Dermis blood vessel endothelial cell (primary cell): ENCODE measurements at regions not wholly inside any gene's neighbourhood (a gene's known extent, or its start where the extent isn't known, plus 50 kb on each side); places are given as distances from the start of the nearest gene placed in this dataset.

Experiments
- DNase-seq: peaks from one replicate; pipeline ENCODE4 v3.0.0; 2010

DNA sequence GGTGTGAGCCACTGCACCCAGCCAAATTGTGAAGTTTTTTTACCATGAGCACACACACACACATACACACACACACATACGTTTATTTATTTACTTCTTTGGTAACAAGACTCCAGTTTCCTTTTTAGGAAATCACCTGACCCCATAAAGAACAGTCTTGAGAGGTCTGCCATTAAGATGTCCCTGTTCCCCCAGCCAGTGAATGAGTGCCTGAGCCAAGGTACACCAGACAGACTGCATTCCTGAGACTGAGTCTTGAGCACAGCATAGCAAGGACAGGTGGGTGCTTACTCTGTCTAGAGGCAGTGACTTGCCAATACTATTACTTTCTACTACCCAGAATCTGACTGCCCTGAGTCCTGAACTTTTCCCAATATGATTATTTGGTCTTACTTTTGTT, 167.2 kb upstream of the SATB2 start:
- no peak for DNase-seq

DNA sequence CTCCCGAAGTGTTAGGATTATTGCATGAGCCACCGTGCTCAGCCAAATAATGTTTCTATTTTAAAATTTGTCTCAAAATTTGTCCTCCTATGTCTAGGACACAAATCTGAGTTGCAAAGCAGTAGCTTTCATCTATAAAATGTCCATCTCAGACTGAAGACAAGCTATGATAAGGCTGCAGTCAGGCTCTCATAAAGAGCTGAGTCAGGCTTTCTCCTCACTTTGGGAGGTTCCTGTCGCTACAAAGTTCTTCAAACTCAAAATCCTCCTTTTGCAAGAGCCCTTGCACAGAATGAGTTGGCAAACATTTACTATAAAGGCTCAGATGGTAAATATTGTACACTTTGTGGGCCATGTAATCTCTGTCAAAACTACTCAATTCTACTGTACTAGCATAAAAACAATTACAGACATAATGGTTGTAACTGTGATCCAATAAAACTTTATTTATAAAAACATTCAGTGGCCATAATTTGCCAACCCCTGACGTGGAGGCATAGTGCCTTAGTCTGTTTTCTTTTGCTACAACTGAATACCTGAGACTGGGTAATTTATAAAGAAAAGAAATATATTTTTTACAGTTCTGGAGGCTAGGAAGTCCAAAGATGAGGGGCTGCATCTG, 154.9 kb upstream of the SATB2 start:
- DNase-seq = no peak

DNA sequence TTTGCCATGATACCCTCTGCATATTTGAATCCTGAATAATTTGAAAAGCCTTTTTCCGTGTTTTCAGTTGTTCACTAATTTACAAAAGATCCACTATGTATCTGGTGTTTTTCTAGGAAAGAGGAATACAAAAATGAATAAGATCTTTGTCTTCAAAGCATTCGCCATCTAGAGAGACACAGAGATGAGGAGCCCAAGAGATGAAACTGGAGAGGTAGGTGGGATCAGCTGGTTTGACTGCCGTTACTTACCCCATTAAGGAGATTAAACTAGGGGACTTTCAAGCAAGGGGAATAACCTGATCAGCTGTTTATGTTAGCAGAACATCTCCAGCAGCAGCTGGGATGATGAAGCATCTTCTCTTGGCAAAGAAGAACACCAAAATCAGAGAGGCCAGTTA, 150.2 kb upstream of the SATB2 start:
- DNase-seq = no peak

- DNase-seq = no peak
These were observed 148.5 kb upstream of the SATB2 start for GRCh38 chr2:199606193-199606780.

- DNase-seq = no peak
These were observed 146.1 kb upstream of the SATB2 start for GRCh38 chr2:199603721-199604291.

DNA sequence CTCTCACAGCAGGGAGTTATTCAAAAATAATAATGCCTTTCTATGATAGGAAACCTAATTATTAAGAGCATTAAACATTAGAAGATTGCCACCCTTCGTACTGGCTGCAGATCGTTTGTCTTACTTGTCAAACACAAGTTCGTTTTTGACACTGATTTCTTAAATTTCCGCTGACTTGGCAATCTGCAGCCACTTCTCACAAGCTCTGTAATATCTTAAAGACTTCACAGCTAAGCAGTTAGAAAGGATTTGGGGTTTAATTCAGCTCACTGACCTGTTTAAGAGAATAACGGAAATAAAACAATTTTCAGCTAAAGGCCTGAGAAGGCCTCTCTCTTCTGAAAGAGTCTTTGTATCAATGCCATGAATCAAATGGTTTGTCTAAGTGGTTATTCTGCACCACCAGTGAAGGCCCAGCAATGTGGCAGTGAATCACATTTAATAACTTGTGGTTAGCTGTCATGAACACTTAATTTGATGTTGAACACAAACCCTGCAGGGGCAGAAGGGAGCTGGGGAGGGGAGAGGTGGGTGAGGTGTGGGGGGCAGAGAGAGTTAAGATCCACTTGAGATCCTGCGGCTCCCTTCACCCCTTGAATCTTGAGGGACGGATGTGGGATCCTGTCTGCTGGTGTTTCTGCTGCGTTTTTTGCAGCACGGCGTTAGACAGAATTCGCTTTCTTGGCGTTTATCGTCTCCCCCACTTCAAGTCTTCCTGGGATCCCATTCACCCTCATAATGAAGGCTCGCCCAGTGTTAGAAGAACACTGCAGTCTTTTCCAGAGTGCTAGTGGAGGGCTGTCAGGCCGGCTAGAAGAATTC, 145.4 kb upstream of the SATB2 start:
- DNase-seq = no peak

GRCh38 chr2:199602271-199602895, 144.6 kb upstream of the SATB2 start:
- no peak for DNase-seq

DNA sequence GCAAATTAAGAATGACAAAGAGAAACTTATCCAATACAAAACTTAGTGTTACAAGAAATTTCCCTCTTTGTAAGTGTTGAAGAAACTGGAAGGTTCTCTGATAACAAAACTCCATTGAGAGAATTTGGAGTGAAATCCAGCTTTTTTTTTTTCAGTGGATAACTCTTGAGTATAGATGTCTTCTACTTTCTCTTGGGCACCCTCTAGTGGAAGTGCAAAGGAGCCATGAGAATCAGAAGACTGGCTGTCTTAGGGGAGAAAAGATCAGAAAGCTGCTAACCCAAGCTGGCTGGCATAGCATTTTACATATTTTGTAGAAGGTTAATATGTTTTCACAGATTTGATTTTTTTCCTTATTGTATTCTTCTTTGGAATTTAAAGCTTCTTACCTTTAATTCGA, 138.8 kb upstream of the SATB2 start:
- DNase-seq = peak; percentile 22

DNA sequence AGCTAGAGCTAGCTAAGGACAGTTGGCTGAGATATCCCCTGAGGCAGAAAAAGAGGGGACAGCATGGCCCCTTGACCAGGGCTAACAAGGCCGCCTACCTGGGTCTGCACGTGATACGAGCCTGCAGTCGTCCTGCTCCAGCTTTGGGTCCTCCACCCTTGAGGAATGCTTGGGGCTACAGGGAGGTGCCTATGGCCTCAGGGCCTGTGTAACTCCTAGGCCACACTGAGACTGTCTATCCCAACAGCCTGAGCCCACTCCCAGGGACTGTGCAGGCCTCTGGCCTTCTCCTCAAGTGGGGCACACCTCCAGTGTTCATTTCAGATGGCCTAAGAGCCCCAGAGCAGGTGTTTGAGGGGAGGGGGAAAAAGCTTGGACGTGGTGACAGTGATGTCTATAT, 136.7 kb upstream of the SATB2 start:
- no peak for DNase-seq

- DNase-seq = no peak
These were observed 134.1 kb upstream of the SATB2 start for GRCh38 chr2:199591826-199592225.

- no peak for DNase-seq
These were observed 132.8 kb upstream of the SATB2 start for GRCh38 chr2:199590321-199591203.

DNA sequence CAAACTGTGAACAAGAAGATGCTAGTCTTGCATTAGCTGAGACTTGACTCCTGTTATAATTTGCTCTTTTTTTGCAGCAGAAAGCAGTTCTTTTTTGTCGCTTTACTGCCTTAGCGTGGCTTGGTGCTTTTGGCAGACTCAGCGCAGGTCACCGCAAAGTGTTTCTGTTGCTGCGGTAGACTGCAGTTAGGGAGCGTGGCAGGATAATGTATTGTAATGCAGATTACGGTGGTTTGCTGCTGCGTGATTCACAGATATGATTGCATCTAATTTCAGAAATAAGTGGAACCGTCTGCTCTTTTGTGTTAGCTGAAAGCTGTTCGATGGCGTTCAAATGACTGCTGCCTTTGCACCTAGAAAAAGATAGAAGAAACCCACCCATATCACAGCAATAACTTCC, 131.6 kb upstream of the SATB2 start:
- no peak for DNase-seq

DNA sequence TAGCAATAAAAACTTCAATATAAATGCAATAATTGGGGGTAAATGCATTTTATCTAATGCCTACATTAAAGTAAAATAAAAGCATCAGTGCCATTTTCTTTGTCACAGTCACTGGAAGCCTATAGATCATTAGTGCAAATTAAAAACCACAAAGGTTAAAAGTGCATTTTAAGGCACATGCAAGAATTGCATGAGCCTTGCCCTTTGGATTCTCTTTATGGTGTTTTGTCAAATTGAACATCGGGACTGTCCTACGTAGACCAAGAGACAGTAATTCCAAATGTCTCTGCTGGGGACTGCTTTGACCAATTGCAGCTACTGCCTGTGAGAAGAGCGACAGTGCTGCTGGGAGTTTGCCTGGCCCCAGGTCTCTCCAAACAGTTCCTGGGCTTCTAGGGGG, 130.3 kb upstream of the SATB2 start:
- no peak for DNase-seq

DNA sequence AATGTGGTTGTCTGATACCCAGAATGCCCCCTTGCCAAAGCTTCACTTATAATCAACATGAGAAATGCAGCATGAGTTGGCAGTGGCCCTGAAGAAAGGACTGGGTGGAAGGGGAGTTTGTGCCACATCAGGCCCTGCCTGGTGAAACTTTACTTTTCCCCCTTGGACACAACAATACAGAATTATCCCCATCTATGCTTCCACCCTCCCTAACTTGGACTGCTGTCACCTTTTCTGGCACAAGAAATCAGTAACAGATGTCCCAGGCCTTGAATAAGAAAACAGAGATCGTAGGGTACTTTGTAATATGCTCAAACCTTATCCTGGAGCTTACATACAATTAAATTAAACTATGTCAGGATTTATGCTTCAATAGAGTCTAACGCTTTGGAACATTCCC, 128.9 kb upstream of the SATB2 start:
- no peak for DNase-seq

DNA sequence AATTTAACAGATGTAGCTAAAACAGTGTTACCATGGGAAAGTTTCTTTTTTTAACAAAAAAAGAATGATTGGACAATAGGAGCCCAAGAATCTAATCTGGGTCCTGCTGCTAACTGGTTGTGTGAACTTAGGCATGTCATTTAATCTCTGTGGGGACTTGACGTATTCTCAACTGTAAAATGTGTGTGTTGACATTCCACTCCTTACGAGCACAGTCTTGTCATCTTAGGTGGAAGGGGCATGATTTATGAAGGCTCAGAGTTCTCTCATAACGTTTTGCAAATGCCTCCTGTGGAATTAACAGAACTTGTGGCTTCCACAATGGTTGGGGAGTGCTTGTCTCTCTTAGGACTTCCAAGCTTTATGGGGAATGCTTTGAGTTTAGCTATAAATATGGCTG, 125.9 kb upstream of the SATB2 start:
- no peak for DNase-seq

- no peak for DNase-seq
These were observed 124.2 kb upstream of the SATB2 start for GRCh38 chr2:199581935-199582360.

- no peak for DNase-seq
These were observed 123.7 kb upstream of the SATB2 start for GRCh38 chr2:199581408-199581807.

- no peak for DNase-seq
These were observed 117.7 kb upstream of the SATB2 start for GRCh38 chr2:199575416-199575815.

GRCh38 chr2:199572571-199572970, 114.8 kb upstream of the SATB2 start:
- no peak for DNase-seq

- no peak for DNase-seq
These were observed 113.2 kb upstream of the SATB2 start for GRCh38 chr2:199570934-199571333.

DNA sequence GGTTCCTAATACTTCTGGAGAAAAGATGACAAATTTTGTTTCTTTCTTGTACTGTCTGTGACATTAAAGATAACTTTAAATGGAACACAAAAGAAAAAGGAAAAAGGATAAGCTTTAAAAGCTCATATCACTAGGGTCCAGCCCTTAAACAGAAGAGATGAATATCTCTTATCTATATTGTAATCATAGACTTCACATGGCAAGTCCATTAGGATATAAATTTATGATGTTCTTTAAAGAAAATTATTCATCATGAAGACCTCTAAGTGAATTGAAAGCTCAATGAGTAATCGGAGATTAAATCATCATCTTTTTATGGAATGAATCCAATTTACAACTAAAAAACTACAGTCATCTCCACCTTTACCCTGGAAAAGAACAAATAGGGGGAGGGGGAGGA, 111.6 kb upstream of the SATB2 start:
- no peak for DNase-seq

DNA sequence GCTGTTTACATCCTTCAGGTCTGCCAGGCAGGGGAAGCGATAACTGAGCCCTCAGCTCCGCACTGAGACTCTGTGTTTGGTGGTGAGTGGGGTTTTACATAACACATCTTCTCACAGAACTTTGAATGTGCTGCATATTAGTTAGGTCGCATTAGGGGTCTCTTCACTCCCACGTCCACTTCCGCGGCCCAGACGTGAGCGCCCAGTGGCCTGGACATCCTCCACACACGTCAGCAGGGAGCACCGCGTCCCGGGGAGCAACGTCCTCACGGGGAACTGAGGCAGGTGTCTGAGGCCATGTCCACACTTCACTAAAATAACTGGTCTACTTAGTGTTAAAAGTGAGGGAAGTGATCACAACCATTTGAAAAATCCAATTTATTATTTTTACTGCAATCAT, 100.4 kb upstream of the SATB2 start:
- DNase-seq = no peak
